NT2/D1 (cell line): ENCODE measurements at regions not wholly inside any gene's neighbourhood (a gene's known extent, or its start where the extent isn't known, plus 50 kb on each side); places are given as distances from the start of the nearest gene placed in this dataset.

Experiments
- DNase-seq: peaks from one replicate; pipeline ENCODE4 v3.0.0-alpha.2; 2011; ENCODE audit warnings: low read depth, low spot score
- H3K27me3 ChIP-seq: 2 replicates; pipeline ENCODE4 v1.6.0; 2011; ENCODE audit warnings: mild to moderate bottlenecking; ENCODE audit not compliant: insufficient read length, insufficient read depth
- H3K36me3 ChIP-seq: 2 replicates; pipeline ENCODE4 v1.6.1; 2011; ENCODE audit warnings: mild to moderate bottlenecking, low read length, mixed read lengths; ENCODE audit not compliant: insufficient read depth, insufficient read length
- H3K4me1 ChIP-seq: 2 replicates; pipeline ENCODE4 v1.5.1; 2011; ENCODE audit not compliant: insufficient read depth, insufficient read length
- H3K4me3 ChIP-seq: 2 replicates; pipeline ENCODE4 v1.5.1; 2011; ENCODE audit warnings: low read depth; ENCODE audit not compliant: insufficient read length
- H3K9ac ChIP-seq: 2 replicates; pipeline ENCODE4 v1.6.0; 2011; ENCODE audit warnings: low read depth; ENCODE audit not compliant: insufficient read length
- H3K9me3 ChIP-seq: 2 replicates; pipeline ENCODE4 v1.5.1; 2011; ENCODE audit warnings: mild to moderate bottlenecking, low read length; ENCODE audit not compliant: insufficient read depth
- SUZ12 ChIP-seq: IDR thresholded peaks from 2 replicates; pipeline ENCODE4 v1.6.1; 2011; ENCODE audit not compliant: insufficient read length, insufficient read depth; ENCODE audit errors: extremely low read depth
- YY1 ChIP-seq: IDR thresholded peaks from 2 replicates; pipeline ENCODE4 v1.6.1; 2011; ENCODE audit not compliant: insufficient read length, insufficient read depth
- ZNF274 ChIP-seq: IDR thresholded peaks from 2 replicates; pipeline ENCODE4 v1.6.1; 2011; ENCODE audit warnings: mild to moderate bottlenecking, low read depth, low read length

DNA sequence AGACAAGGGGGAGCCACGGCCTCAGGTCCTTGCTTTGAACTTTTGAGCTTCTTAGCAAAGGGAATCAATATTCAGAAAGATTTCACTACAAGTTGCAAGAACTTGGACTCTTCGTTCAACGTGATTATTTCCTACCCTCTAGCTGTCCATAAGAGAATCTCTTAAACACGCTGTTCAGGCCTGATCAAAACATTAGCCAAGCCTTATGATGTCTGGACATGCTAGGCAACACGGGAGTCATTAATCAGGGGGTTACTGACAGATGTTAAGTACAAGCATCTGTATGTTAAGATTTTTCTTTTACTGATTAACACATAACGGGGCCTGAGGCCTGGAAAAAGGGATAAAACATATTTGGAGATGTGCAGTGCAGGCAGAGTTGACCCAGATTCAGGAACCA is 138.9 kb upstream of the IL1RAPL2 start:
- Histone ChIP-seq H3K9ac (no peak overlapping the region), H3K4me1 (no peaks in the 10 kb centered on the region), H3K27me3 (no peaks in the 10 kb centered on the region), H3K9me3 (no peaks in the 10 kb centered on the region), H3K4me3 (no peak overlapping the region), H3K36me3 (no peaks in the 10 kb centered on the region)
- TF ChIP-seq YY1 (no peak), SUZ12 (no peak), ZNF274 (no peak)
- DNase-seq = no peak

- no peak for DNase-seq
- no peak for TF ChIP-seq ZNF274
- TF ChIP-seq YY1 = no peak
- TF ChIP-seq SUZ12 = no peak
These were observed 145.1 kb upstream of the IL1RAPL2 start for GRCh38 chrX:104420907-104421306.

DNA sequence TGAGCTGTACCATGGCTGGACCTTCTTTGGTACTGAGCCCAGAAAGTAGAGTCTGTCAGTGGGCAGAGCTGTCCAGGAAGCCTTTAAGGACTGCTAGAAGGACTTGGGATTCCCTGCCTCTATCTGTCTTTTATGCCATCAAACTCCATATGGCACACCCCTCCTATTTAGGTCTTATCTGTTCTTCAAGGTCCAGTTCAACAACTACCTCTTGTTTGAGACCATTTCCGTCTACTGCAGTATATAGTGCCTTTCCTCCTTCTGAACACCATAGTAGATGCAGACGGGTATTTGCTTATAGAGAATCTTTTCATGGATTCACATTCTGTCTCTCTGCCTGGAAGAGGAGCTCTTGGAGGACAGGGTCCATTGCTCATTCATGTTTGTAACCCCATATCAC is 146.1 kb upstream of the IL1RAPL2 start:
- Histone ChIP-seq H3K9ac (no peak overlapping the region), H3K27me3 (no peaks in the 10 kb centered on the region), H3K36me3 (no peaks in the 10 kb centered on the region), H3K4me1 (no peaks in the 10 kb centered on the region), H3K4me3 (no peak overlapping the region), H3K9me3 (no peaks in the 10 kb centered on the region)
- no peak for DNase-seq
- TF ChIP-seq SUZ12 (no peak), ZNF274 (no peak), YY1 (no peak)

More at GRCh38 chrX:104420907-104421306, 145.1 kb upstream of the IL1RAPL2 start:
- Histone ChIP-seq H3K4me3 (no peak overlapping the region), H3K27me3 (no peaks in the 10 kb centered on the region), H3K9me3 (no peaks in the 10 kb centered on the region), H3K36me3 (no peaks in the 10 kb centered on the region), H3K4me1 (no peaks in the 10 kb centered on the region), H3K9ac (no peak overlapping the region)

DNA sequence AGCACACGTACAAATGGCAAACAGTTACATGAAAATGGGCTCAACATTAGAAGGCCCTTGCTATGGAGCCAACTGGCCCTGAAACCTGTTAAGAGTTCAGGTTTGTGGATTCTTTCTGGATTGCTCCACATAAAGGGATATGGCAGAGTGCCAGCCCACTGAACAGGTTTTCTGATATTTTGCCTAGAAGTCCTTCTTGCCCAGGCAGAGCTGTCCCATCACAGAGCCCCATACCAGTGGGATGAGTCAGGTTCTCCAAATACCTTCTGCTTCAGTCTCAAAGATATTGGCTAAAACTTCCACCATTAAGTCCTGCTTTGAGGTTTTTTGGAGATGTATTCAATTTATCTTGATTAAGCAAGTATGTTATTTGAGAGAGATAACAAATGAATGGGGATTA is 146.8 kb upstream of the IL1RAPL2 start:
- Histone ChIP-seq H3K9me3 (no peaks in the 10 kb centered on the region), H3K4me3 (no peak overlapping the region), H3K27me3 (no peaks in the 10 kb centered on the region), H3K4me1 (no peaks in the 10 kb centered on the region), H3K36me3 (no peaks in the 10 kb centered on the region), H3K9ac (no peak overlapping the region)
- no peak for TF ChIP-seq SUZ12
- TF ChIP-seq YY1 = no peak
- TF ChIP-seq ZNF274 = no peak
- no peak for DNase-seq

- no peaks in the 10 kb centered on the region for H3K27me3 ChIP-seq
- H3K4me3 ChIP-seq = no peak overlapping the region
- TF ChIP-seq ZNF274 (no peak), YY1 (no peak), SUZ12 (no peak)
- no peaks in the 10 kb centered on the region for H3K36me3 ChIP-seq
- no peak for DNase-seq
- no peak overlapping the region for H3K9ac ChIP-seq
- no peaks in the 10 kb centered on the region for H3K4me1 ChIP-seq
- no peaks in the 10 kb centered on the region for H3K9me3 ChIP-seq
These were observed 154.2 kb upstream of the IL1RAPL2 start for GRCh38 chrX:104411800-104412199.

- TF ChIP-seq YY1 = no peak
- TF ChIP-seq SUZ12 = no peak
- no peak for TF ChIP-seq ZNF274
- Histone ChIP-seq H3K9me3 (no peaks in the 10 kb centered on the region), H3K36me3 (no peaks in the 10 kb centered on the region), H3K27me3 (no peaks in the 10 kb centered on the region), H3K4me3 (no peak overlapping the region), H3K9ac (no peak overlapping the region), H3K4me1 (no peaks in the 10 kb centered on the region)
- no peak for DNase-seq
These were observed 145.7 kb upstream of the ESX1 start for GRCh38 chrX:104400387-104400786.

GRCh38 chrX:104392350-104392749 is 137.6 kb upstream of the ESX1 start:
- H3K27me3 ChIP-seq = no peaks in the 10 kb centered on the region
- H3K9ac ChIP-seq = no peak overlapping the region
- H3K4me3 ChIP-seq = no peak overlapping the region
- H3K9me3 ChIP-seq = no peaks in the 10 kb centered on the region
- H3K4me1 ChIP-seq = no peaks in the 10 kb centered on the region
- no peaks in the 10 kb centered on the region for H3K36me3 ChIP-seq
- no peak for DNase-seq
- TF ChIP-seq SUZ12 = no peak

- H3K4me1 ChIP-seq = no peaks in the 10 kb centered on the region
- H3K27me3 ChIP-seq = no peaks in the 10 kb centered on the region
- DNase-seq = no peak
- H3K36me3 ChIP-seq = no peaks in the 10 kb centered on the region
- H3K9ac ChIP-seq = no peak overlapping the region
- no peak overlapping the region for H3K4me3 ChIP-seq
- TF ChIP-seq YY1 = no peak
- no peak for TF ChIP-seq SUZ12
- TF ChIP-seq ZNF274 = no peak
- H3K9me3 ChIP-seq = no peaks in the 10 kb centered on the region
These were observed 137.2 kb upstream of the ESX1 start for GRCh38 chrX:104391906-104392305.
